SK-N-SH (cell line): ENCODE measurements at regions not wholly inside any gene's neighbourhood (a gene's known extent, or its start where the extent isn't known, plus 50 kb on each side); places are given as distances from the start of the nearest gene placed in this dataset.
"Not testable (repeated sequence)": the region's sequence is repeated elsewhere in the genome, so short reads cannot be mapped to it uniquely, and the experiment has no call there.

Source experiments
- CTCF ChIA-PET: fragments of 300-600, 350-600 bp; formaldehyde crosslinking; extraction: SDS; loops from one replicate; lab custom pipeline; 2021; lab: Yijun Ruan, JAX
- POLR2A ChIA-PET: fragments of 350-600 bp; sonication (Branson Sonifier 250); formaldehyde crosslinking; extraction: SDS; loops from one replicate; lab custom pipeline; 2020; ENCODE audit warnings: antibody characterized with exemption, inconsistent platforms; lab: Yijun Ruan, JAX
- DNase-seq: peaks from one replicate; pipeline ENCODE4 v3.0.0; 2012
- H2AFZ ChIP-seq: fragments of 200-600 bp; sonication (generic); 2 replicates; pipeline ENCODE4 v1.8.1; 2016; ENCODE audit warnings: antibody characterized with exemption, mild to moderate bottlenecking, low read depth
- H3F3A ChIP-seq: fragments of 200-600 bp; sonication (generic); replicated peaks from 2 replicates; pipeline ENCODE3; 2016; ENCODE audit warnings: antibody characterized with exemption, mild to moderate bottlenecking; ENCODE audit not compliant: insufficient read depth
- H3K27ac ChIP-seq, 2 experiments: fragments of 200-500 bp in 1 of 2; fragments of 200-600 bp in 1 of 2; sonication (Bioruptor generic) in 1 of 2; sonication (generic), shearing (Covaris generic) in 1 of 2; 2 replicates each; pipeline versions ENCODE4 v1.5.1 to v1.6.1; 2014 to 2016; ENCODE audit warnings: low read depth in 2 of 2, inconsistent platforms in 1 of 2, low read length in 1 of 2, mild to moderate bottlenecking in 1 of 2, mixed read lengths in 1 of 2
- H3K27me3 ChIP-seq: fragments of 200-600 bp; sonication (generic), shearing (Covaris generic); 2 replicates; pipeline ENCODE4 v1.6.1; 2016; ENCODE audit warnings: mixed run types; ENCODE audit not compliant: insufficient read depth
- H3K36me3 ChIP-seq, 2 experiments: fragments of 200-500 bp in 1 of 2; fragments of 200-600 bp in 1 of 2; sonication (Bioruptor generic) in 1 of 2; sonication (generic) in 1 of 2; replicated peaks in 1 of 2; 2 replicates each; pipeline versions ENCODE3 to v1.5.1; 2014 to 2016; ENCODE audit warnings: low read length in 1 of 2, mild to moderate bottlenecking in 1 of 2; ENCODE audit not compliant: insufficient read depth in 2 of 2, control insufficient read depth in 1 of 2
- H3K4me1 ChIP-seq, 2 experiments: fragments of 200-500 bp in 1 of 2; fragments of 200-600 bp in 1 of 2; sonication (Bioruptor generic) in 1 of 2; sonication (generic), shearing (Covaris generic) in 1 of 2; 2 replicates each; pipeline versions ENCODE4 v1.5.1 to v1.6.1; 2014 to 2016; ENCODE audit warnings: low read depth in 1 of 2, low read length in 1 of 2, mixed run types in 1 of 2; ENCODE audit not compliant: insufficient read depth in 2 of 2, control insufficient read depth in 1 of 2
- H3K4me2 ChIP-seq: fragments of 200-600 bp; sonication (generic), shearing (Covaris generic); 2 replicates; pipeline ENCODE4 v1.6.1; 2017; ENCODE audit warnings: mixed run types
- H3K4me3 ChIP-seq, 2 experiments: fragments of 200-500 bp in 1 of 2; fragments of 200-600 bp in 1 of 2; sonication (Bioruptor generic) in 1 of 2; sonication (generic), shearing (Covaris generic) in 1 of 2; 2 replicates each; pipeline versions ENCODE4 v1.5.1 to v1.8.1; 2014 to 2016; ENCODE audit warnings: low read depth in 2 of 2, inconsistent platforms in 1 of 2, low read length in 1 of 2, mild to moderate bottlenecking in 1 of 2, mixed read lengths in 1 of 2, moderate library complexity in 1 of 2
- H3K79me2 ChIP-seq: fragments of 200-600 bp; sonication (generic); 2 replicates; pipeline ENCODE4 v1.8.1; 2017; ENCODE audit warnings: mild to moderate bottlenecking; ENCODE audit not compliant: insufficient read depth
- H3K9ac ChIP-seq: fragments of 200-600 bp; sonication (generic); 2 replicates; pipeline ENCODE4 v1.6.1; 2017; ENCODE audit warnings: mixed run types
- H3K9me2 ChIP-seq: fragments of 200-600 bp; sonication (generic); 2 replicates; pipeline ENCODE4 v1.6.1; 2017; ENCODE audit warnings: mixed run types
- H3K9me3 ChIP-seq: fragments of 200-600 bp; sonication (generic); 2 replicates; pipeline ENCODE4 v1.6.1; 2017; ENCODE audit warnings: mixed run types, mild to moderate bottlenecking, moderate library complexity
- H4K20me1 ChIP-seq: fragments of 200-600 bp; sonication (generic); 2 replicates; pipeline ENCODE4 v1.6.1; 2017; ENCODE audit warnings: mild to moderate bottlenecking, mixed run types; ENCODE audit not compliant: insufficient read depth
- ELF1 ChIP-seq: IDR thresholded peaks from 2 replicates; pipeline ENCODE4 v1.4.0; 2012
- FOXJ3 ChIP-seq: sonication (generic); formaldehyde crosslinking; IDR thresholded peaks from 2 replicates; pipeline ENCODE4 v1.5.1; 2020; ENCODE audit warnings: mild to moderate bottlenecking, missing genetic modification reagents
- JUND ChIP-seq: IDR thresholded peaks from 2 replicates; pipeline ENCODE4 v1.4.0; 2012
- MXI1 ChIP-seq: IDR thresholded peaks from 2 replicates; pipeline ENCODE4 v1.6.1; 2012; ENCODE audit warnings: mild to moderate bottlenecking, low read depth, low read length, improper control_type of control experiment
- NRF1 ChIP-seq: IDR thresholded peaks from 2 replicates; pipeline ENCODE4 v1.6.1; 2012; ENCODE audit warnings: low read depth, mild to moderate bottlenecking, low read length
- RAD21 ChIP-seq: IDR thresholded peaks from 2 replicates; pipeline ENCODE4 v1.6.1; 2012; ENCODE audit warnings: mild to moderate bottlenecking, low read length
- RFX5 ChIP-seq: IDR thresholded peaks from 2 replicates; pipeline ENCODE4 v1.6.1; 2012; ENCODE audit warnings: mild to moderate bottlenecking, improper control_type of control experiment, low read length
- RXRA ChIP-seq: IDR thresholded peaks from 2 replicates; pipeline ENCODE4 v1.4.0; 2012; ENCODE audit warnings: low read depth, mild to moderate bottlenecking, borderline replicate concordance
- TAF1 ChIP-seq: IDR thresholded peaks from 2 replicates; pipeline ENCODE4 v1.6.1; 2012; ENCODE audit warnings: low read depth, mild to moderate bottlenecking, low read length, moderate library complexity, borderline replicate concordance
- TEAD4 ChIP-seq: IDR thresholded peaks from 2 replicates; pipeline ENCODE4 v1.4.0; 2012; ENCODE audit warnings: mild to moderate bottlenecking, borderline replicate concordance; ENCODE audit not compliant: insufficient read depth
- YY1 ChIP-seq: IDR thresholded peaks from 2 replicates; pipeline ENCODE4 v1.4.0; 2012; ENCODE audit warnings: low read depth, mild to moderate bottlenecking
- WGBS: methylation state at CpG from one replicate; pipeline ENCODE4 v1.1.6; 2017; ENCODE audit warnings: low lambda C conversion rate; 5-methylcytosine and 5-hydroxymethylcytosine counted together
- TF ChIP-seq, protein P1 (sequence below): IDR thresholded peaks from 2 replicates; pipeline ENCODE4 v1.4.0; 2012; ENCODE audit warnings: low read depth, borderline replicate concordance
- TF ChIP-seq, protein P2 (sequence below): fragments of 200-600 bp; sonication (generic); IDR thresholded peaks from 2 replicates; pipeline ENCODE4 v1.6.1; 2017; ENCODE audit warnings: antibody characterized with exemption, mild to moderate bottlenecking, moderate library complexity
- TF ChIP-seq, protein P3 (sequence below): IDR thresholded peaks from 2 replicates; pipeline ENCODE4; 2012
- TF ChIP-seq, protein P4 (sequence below): fragments of 150-350 bp; IDR thresholded peaks from 2 replicates; pipeline ENCODE4 v1.6.1; 2017; ENCODE audit warnings: antibody characterized with exemption, low read length, low read depth, borderline replicate concordance
- TF ChIP-seq, protein P5 (sequence below): IDR thresholded peaks from 2 replicates; pipeline ENCODE4 v1.4.0; 2012; ENCODE audit warnings: low read depth, borderline replicate concordance

DNA sequence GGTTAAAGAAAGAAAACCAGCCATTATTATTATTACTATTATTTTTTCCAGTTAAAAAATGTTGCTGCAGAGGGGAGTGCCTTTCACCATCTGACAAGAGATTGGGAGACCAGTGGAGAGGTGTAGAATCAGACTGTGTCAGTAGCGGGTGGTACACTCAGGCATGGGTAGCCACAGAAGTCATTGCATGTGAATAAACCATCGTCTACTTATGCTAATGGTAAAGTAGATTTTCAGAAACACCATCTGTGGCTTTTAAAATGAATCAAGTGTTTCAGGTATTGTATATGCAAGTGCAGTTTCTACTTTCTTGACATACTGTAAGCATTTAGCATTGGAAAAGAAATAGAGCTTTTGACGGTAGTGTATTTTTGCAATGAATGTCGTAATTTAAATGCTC is 131.5 kb upstream of the SP8 start:
- Histone ChIP-seq H3K36me3 (no peaks in the 10 kb centered on the region), H3F3A (no peaks in the 10 kb centered on the region), H3K79me2 (no peaks in the 10 kb centered on the region), H3K4me1 (no peaks in the 10 kb centered on the region), H3K9me2 (no peaks in the 10 kb centered on the region), H3K4me2 (no peak overlapping the region), H3K9ac (no peak overlapping the region), H3K9me3 (no peaks in the 10 kb centered on the region), H3K27ac (no peak overlapping the region), H4K20me1 (no peaks in the 10 kb centered on the region), H3K4me3 (no peak overlapping the region), H3K27me3 (no peaks in the 10 kb centered on the region), H2AFZ (no peak overlapping the region)
- CTCF ChIA-PET: no interaction called here
- WGBS: 44% methylated on average over 4 of the region's 4 CpGs
- DNase-seq: no peak
- POLR2A ChIA-PET: no interaction called here
- no peak for TF ChIP-seq NRF1
- TF ChIP-seq FOXJ3 (CRISPR knock-in tag): no peak
- TF ChIP-seq, protein P1, sequence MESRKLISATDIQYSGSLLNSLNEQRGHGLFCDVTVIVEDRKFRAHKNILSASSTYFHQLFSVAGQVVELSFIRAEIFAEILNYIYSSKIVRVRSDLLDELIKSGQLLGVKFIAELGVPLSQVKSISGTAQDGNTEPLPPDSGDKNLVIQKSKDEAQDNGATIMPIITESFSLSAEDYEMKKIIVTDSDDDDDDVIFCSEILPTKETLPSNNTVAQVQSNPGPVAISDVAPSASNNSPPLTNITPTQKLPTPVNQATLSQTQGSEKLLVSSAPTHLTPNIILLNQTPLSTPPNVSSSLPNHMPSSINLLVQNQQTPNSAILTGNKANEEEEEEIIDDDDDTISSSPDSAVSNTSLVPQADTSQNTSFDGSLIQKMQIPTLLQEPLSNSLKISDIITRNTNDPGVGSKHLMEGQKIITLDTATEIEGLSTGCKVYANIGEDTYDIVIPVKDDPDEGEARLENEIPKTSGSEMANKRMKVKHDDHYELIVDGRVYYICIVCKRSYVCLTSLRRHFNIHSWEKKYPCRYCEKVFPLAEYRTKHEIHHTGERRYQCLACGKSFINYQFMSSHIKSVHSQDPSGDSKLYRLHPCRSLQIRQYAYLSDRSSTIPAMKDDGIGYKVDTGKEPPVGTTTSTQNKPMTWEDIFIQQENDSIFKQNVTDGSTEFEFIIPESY: no peak
- TF ChIP-seq, protein P2, sequence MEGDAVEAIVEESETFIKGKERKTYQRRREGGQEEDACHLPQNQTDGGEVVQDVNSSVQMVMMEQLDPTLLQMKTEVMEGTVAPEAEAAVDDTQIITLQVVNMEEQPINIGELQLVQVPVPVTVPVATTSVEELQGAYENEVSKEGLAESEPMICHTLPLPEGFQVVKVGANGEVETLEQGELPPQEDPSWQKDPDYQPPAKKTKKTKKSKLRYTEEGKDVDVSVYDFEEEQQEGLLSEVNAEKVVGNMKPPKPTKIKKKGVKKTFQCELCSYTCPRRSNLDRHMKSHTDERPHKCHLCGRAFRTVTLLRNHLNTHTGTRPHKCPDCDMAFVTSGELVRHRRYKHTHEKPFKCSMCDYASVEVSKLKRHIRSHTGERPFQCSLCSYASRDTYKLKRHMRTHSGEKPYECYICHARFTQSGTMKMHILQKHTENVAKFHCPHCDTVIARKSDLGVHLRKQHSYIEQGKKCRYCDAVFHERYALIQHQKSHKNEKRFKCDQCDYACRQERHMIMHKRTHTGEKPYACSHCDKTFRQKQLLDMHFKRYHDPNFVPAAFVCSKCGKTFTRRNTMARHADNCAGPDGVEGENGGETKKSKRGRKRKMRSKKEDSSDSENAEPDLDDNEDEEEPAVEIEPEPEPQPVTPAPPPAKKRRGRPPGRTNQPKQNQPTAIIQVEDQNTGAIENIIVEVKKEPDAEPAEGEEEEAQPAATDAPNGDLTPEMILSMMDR: no peak
- TF ChIP-seq, protein P3, sequence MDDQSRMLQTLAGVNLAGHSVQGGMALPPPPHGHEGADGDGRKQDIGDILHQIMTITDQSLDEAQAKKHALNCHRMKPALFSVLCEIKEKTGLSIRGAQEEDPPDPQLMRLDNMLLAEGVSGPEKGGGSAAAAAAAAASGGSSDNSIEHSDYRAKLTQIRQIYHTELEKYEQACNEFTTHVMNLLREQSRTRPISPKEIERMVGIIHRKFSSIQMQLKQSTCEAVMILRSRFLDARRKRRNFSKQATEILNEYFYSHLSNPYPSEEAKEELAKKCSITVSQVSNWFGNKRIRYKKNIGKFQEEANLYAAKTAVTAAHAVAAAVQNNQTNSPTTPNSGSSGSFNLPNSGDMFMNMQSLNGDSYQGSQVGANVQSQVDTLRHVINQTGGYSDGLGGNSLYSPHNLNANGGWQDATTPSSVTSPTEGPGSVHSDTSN: no peak
- TF ChIP-seq JUND: no peak
- TF ChIP-seq RAD21: no peak
- TF ChIP-seq, protein P4, sequence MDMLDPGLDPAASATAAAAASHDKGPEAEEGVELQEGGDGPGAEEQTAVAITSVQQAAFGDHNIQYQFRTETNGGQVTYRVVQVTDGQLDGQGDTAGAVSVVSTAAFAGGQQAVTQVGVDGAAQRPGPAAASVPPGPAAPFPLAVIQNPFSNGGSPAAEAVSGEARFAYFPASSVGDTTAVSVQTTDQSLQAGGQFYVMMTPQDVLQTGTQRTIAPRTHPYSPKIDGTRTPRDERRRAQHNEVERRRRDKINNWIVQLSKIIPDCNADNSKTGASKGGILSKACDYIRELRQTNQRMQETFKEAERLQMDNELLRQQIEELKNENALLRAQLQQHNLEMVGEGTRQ: no peak
- TF ChIP-seq YY1: no peak
- TF ChIP-seq RFX5: no peak
- TF ChIP-seq TEAD4: no peak
- TF ChIP-seq, protein P5, sequence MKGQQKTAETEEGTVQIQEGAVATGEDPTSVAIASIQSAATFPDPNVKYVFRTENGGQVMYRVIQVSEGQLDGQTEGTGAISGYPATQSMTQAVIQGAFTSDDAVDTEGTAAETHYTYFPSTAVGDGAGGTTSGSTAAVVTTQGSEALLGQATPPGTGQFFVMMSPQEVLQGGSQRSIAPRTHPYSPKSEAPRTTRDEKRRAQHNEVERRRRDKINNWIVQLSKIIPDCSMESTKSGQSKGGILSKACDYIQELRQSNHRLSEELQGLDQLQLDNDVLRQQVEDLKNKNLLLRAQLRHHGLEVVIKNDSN: no peak
- TF ChIP-seq RXRA: no peak
- TF ChIP-seq MXI1: no peak
- no peak for TF ChIP-seq ELF1
- no peak for TF ChIP-seq TAF1

DNA sequence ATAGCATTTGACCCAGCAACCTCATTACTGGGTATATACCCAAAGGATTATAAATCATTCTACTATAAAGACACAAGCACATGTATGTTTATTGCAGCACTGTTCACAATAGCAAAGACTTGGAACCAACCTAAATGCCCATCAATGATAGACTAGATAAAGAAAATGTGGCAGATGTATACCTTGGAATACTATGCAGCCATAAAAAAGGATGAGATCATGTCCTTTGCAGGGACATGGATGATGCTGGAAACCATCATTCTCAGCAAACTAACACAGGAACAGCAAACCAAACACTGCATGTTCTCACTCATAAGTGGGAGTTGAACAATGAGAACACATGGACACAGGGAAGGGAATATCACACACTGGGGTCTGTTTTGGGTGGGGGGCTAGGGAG is 140.5 kb upstream of the SP8 start:
- H3K36me3 ChIP-seq, H3K27ac ChIP-seq, H3K4me3 ChIP-seq, H3K9me3 ChIP-seq, H4K20me1 ChIP-seq, H3K4me1 ChIP-seq, H3K9me2 ChIP-seq, H3F3A ChIP-seq, H2AFZ ChIP-seq, H3K4me2 ChIP-seq, DNase-seq, POLR2A ChIA-PET, H3K9ac ChIP-seq, CTCF ChIA-PET, H3K27me3 ChIP-seq, H3K79me2 ChIP-seq: not testable (repeated sequence)
